ENCODE measurements at regions not wholly inside any gene's neighbourhood (a gene's known extent, or its start where the extent isn't known, plus 50 kb on each side); places are given as distances from the start of the nearest gene placed in this dataset.

GRCh38 chr11:11220786-11221185 is 132.3 kb downstream of the CSNK2A3 start:
- no peak overlapping the region for H3K4me3 ChIP-seq (ENCODE audit: low read depth, low read length)
- no peak overlapping the region for H3K27ac ChIP-seq
- peaks cover 4% of the 10 kb centered on the region for H3K4me1 ChIP-seq
- H2AFZ ChIP-seq: no peak overlapping the region
- H3K36me3 ChIP-seq (ENCODE audit: control insufficient read depth, insufficient read depth, low read length): no peaks in the 10 kb centered on the region
- no peaks in the 10 kb centered on the region for H3K9me3 ChIP-seq (ENCODE audit: control insufficient read depth, low read length)
- no peak overlapping the region for H3K4me2 ChIP-seq (ENCODE audit: low read length)
- H3K9ac ChIP-seq: no peak overlapping the region
- TF ChIP-seq, protein P1, sequence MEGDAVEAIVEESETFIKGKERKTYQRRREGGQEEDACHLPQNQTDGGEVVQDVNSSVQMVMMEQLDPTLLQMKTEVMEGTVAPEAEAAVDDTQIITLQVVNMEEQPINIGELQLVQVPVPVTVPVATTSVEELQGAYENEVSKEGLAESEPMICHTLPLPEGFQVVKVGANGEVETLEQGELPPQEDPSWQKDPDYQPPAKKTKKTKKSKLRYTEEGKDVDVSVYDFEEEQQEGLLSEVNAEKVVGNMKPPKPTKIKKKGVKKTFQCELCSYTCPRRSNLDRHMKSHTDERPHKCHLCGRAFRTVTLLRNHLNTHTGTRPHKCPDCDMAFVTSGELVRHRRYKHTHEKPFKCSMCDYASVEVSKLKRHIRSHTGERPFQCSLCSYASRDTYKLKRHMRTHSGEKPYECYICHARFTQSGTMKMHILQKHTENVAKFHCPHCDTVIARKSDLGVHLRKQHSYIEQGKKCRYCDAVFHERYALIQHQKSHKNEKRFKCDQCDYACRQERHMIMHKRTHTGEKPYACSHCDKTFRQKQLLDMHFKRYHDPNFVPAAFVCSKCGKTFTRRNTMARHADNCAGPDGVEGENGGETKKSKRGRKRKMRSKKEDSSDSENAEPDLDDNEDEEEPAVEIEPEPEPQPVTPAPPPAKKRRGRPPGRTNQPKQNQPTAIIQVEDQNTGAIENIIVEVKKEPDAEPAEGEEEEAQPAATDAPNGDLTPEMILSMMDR (IDR thresholded peaks at IDR 0.05): no peak
- no peaks in the 10 kb centered on the region for H3K27me3 ChIP-seq (ENCODE audit: control insufficient read depth, insufficient read depth, low read length)
- no peaks in the 10 kb centered on the region for H3K79me2 ChIP-seq

DNA sequence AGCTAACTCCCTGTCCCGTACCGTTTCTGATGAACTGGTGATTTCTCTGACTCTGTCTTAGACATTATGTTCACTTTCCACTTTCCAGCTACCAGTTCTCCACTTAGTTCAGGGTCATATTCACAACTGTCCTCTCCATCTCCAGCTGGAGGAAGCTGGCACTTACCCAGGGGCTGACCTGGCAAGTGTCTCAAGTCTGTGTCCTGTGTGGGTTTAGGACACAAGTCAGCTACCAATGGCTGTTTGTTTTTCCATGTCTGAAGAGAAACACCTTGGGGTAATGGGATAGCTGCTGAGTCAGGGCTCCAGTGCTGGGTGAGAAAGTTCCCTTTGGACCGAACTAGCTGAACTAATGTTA is 134.4 kb downstream of the CSNK2A3 start:
- Histone ChIP-seq H2AFZ (peak overlapping the region; percentile 38), H3K36me3 (ENCODE audit: control insufficient read depth, insufficient read depth, low read length) (no peaks in the 10 kb centered on the region), H3K27me3 (ENCODE audit: control insufficient read depth, insufficient read depth, low read length) (no peaks in the 10 kb centered on the region), H3K4me2 (ENCODE audit: low read length) (no peak overlapping the region), H3K9me3 (ENCODE audit: control insufficient read depth, low read length) (no peaks in the 10 kb centered on the region), H3K4me3 (ENCODE audit: low read depth, low read length) (no peak overlapping the region), H3K4me1 (peaks cover 4% of the 10 kb centered on the region), H3K9ac (no peak overlapping the region), H3K79me2 (no peaks in the 10 kb centered on the region), H3K27ac (peak overlapping the region; percentile 15)
- TF ChIP-seq, protein P1 (IDR thresholded peaks at IDR 0.05): no peak

DNA sequence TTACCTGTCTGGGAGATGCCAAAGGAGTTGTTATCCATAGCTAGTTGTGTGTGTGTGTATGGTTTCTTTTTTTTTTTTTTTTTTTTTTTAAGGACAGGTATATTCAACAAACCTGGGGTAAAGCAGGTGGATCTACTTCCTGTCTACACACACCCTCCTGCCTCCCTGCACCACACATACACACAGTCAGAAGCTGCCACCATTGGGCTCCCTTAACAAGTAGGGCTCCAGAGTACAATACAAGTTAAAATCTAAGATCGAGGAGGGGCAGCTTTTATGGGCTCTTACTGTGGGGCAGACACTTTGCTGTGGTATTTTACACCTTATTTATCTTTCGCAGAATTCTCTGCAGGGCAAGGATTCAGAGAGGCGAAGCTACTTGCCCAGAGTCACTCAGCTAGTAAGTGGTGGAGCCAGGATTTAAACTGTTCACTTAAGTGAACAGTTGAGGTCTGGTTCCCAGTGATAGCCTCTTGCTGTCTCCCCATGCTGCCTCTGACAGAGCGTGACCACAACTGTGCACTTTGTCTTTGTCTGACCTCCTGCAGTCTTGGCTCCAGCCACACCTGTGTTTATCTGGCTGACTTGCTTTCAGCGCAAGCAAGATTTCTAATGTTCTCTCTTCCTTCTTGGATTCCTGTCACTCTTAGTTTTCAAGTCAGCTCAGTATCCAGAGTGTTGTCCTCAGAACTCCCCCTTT is 135.0 kb downstream of the CSNK2A3 start:
- Histone ChIP-seq H3K4me1 (peaks cover 4% of the 10 kb centered on the region), H3K27ac (peak overlapping the region; percentile 15), H2AFZ (peak overlapping the region; percentile 38), H3K36me3 (ENCODE audit: control insufficient read depth, insufficient read depth, low read length) (no peaks in the 10 kb centered on the region), H3K4me2 (ENCODE audit: low read length) (no peak overlapping the region), H3K79me2 (no peaks in the 10 kb centered on the region), H3K4me3 (ENCODE audit: low read depth, low read length) (no peak overlapping the region), H3K9me3 (ENCODE audit: control insufficient read depth, low read length) (no peaks in the 10 kb centered on the region), H3K27me3 (ENCODE audit: control insufficient read depth, insufficient read depth, low read length) (no peaks in the 10 kb centered on the region), H3K9ac (no peak overlapping the region)
- TF ChIP-seq, protein P1 (IDR thresholded peaks at IDR 0.05): no peak

GRCh38 chr11:11217289-11217928 is 135.6 kb downstream of the CSNK2A3 start:
- Histone ChIP-seq H3K79me2 (no peaks in the 10 kb centered on the region), H3K27me3 (ENCODE audit: control insufficient read depth, insufficient read depth, low read length) (no peaks in the 10 kb centered on the region), H3K36me3 (ENCODE audit: control insufficient read depth, insufficient read depth, low read length) (no peaks in the 10 kb centered on the region), H3K4me3 (ENCODE audit: low read depth, low read length) (no peak overlapping the region), H3K9ac (no peak overlapping the region), H3K27ac (no peak overlapping the region), H3K9me3 (ENCODE audit: control insufficient read depth, low read length) (no peaks in the 10 kb centered on the region), H3K4me2 (ENCODE audit: low read length) (no peak overlapping the region), H2AFZ (no peak overlapping the region), H3K4me1 (peaks cover 4% of the 10 kb centered on the region)
- TF ChIP-seq, protein P1 (IDR thresholded peaks at IDR 0.05): no peak

DNA sequence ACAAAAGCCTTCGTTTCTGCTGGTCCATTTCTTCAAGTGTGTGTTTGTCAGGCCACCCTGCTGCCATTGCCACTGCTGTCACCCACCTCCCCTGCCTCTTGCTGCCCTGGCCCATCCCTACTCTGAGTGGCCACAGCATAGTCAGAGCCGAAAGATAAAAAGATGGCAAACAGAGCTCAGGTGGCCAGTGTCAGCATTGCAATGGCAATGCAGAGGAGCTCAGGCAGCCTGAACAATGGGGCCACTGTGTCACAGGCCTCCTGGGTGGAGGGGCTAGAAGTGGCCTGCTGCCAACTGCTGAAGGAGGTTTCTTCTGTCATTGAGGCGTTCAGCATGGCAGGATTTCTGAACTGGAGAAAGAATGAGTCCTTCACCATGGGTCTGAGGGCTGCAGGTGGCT is 137.1 kb downstream of the CSNK2A3 start:
- Histone ChIP-seq H3K79me2 (no peaks in the 10 kb centered on the region), H3K27me3 (ENCODE audit: control insufficient read depth, insufficient read depth, low read length) (no peaks in the 10 kb centered on the region), H3K4me1 (peaks cover 4% of the 10 kb centered on the region), H3K9me3 (ENCODE audit: control insufficient read depth, low read length) (no peaks in the 10 kb centered on the region), H3K9ac (no peak overlapping the region), H3K27ac (no peak overlapping the region), H3K4me2 (ENCODE audit: low read length) (no peak overlapping the region), H2AFZ (no peak overlapping the region), H3K4me3 (ENCODE audit: low read depth, low read length) (no peak overlapping the region), H3K36me3 (ENCODE audit: control insufficient read depth, insufficient read depth, low read length) (no peaks in the 10 kb centered on the region)
- TF ChIP-seq, protein P1 (IDR thresholded peaks at IDR 0.05): no peak
